HG02870 (cell line): ENCODE measurements at regions not wholly inside any gene's neighbourhood (a gene's known extent, or its start where the extent isn't known, plus 50 kb on each side); places are given as distances from the start of the nearest gene placed in this dataset.

Experiments used
- ATAC-seq: cut with Tn5 transposase; IDR thresholded peaks from one replicate; pipeline ENCODE4 v1.9.1; 2021; ENCODE audit warnings: mild to moderate bottlenecking, moderate library complexity; ENCODE audit not compliant: unreplicated experiment

GRCh38 chr10:10796061-10796773 is 221.5 kb upstream of the CELF2 start:
- no peak for ATAC-seq

GRCh38 chr10:10796774-10797415 is 220.8 kb upstream of the CELF2 start:
- ATAC-seq, result no peak

GRCh38 chr10:10797513-10797912 is 220.2 kb upstream of the CELF2 start:
- no peak for ATAC-seq

GRCh38 chr10:10798102-10798863 is 219.4 kb upstream of the CELF2 start:
- ATAC-seq, result no peak

- no peak for ATAC-seq
Measured at GRCh38 chr10:10798864-10799192, 218.8 kb upstream of the CELF2 start.

GRCh38 chr10:10800961-10801360 is 216.7 kb upstream of the CELF2 start:
- ATAC-seq, result no peak

GRCh38 chr10:10803278-10803677 is 214.4 kb upstream of the CELF2 start:
- ATAC-seq, result no peak

- no peak for ATAC-seq
Measured at GRCh38 chr10:10804061-10804460, 213.6 kb upstream of the CELF2 start.

- ATAC-seq, result no peak
Measured at GRCh38 chr10:10804998-10805740, 212.5 kb upstream of the CELF2 start.

- no peak for ATAC-seq
Measured at GRCh38 chr10:10807106-10807505, 210.6 kb upstream of the CELF2 start.

GRCh38 chr10:10811562-10811961 is 206.1 kb upstream of the CELF2 start:
- ATAC-seq, result no peak

GRCh38 chr10:10813656-10814055 is 204.0 kb upstream of the CELF2 start:
- ATAC-seq, result no peak

GRCh38 chr10:10814069-10814468 is 203.6 kb upstream of the CELF2 start:
- no peak for ATAC-seq

- no peak for ATAC-seq
Measured at GRCh38 chr10:10816447-10816846, 201.2 kb upstream of the CELF2 start.

GRCh38 chr10:10817609-10818008 is 200.1 kb upstream of the CELF2 start:
- no peak for ATAC-seq

- no peak for ATAC-seq
Measured at GRCh38 chr10:10818082-10818481, 199.6 kb upstream of the CELF2 start.

- ATAC-seq, result no peak
Measured at GRCh38 chr10:10819206-10819856, 198.3 kb upstream of the CELF2 start.

- ATAC-seq, result no peak
Measured at GRCh38 chr10:10821926-10822325, 195.7 kb upstream of the CELF2 start.

- ATAC-seq, result no peak
Measured at GRCh38 chr10:10824591-10825148, 193.0 kb upstream of the CELF2 start.

GRCh38 chr10:10826125-10826524 is 191.5 kb upstream of the CELF2 start:
- no peak for ATAC-seq

GRCh38 chr10:10828623-10829022 is 189.0 kb upstream of the CELF2 start:
- no peak for ATAC-seq
